BJ (cell line): ENCODE measurements at regions not wholly inside any gene's neighbourhood (a gene's known extent, or its start where the extent isn't known, plus 50 kb on each side); places are given as distances from the start of the nearest gene placed in this dataset.

Source experiments
- CTCF ChIA-PET: fragments of 350-600 bp; formaldehyde crosslinking; extraction: SDS; loops from one replicate; lab custom pipeline; 2021; ENCODE audit warnings: antibody characterized with exemption, inconsistent platforms; lab: Yijun Ruan, JAX
- POLR2A ChIA-PET: fragments of 300-600 bp; sonication (Branson Sonifier 250); formaldehyde crosslinking; extraction: SDS; loops from one replicate; lab custom pipeline; 2021; ENCODE audit warnings: antibody characterized with exemption; lab: Charles Lee
- DNase-seq: peaks from one replicate; pipeline ENCODE4 v3.0.0-alpha.2; 2011; ENCODE audit warnings: low read depth
- H3K27me3 ChIP-seq: 2 replicates; pipeline ENCODE4 v1.6.0; 2011; ENCODE audit warnings: low read length; ENCODE audit not compliant: control insufficient read depth, insufficient read depth
- H3K36me3 ChIP-seq: 2 replicates; pipeline ENCODE4 v1.5.1; 2011; ENCODE audit warnings: low read length; ENCODE audit not compliant: control insufficient read depth, insufficient read depth
- H3K4me3 ChIP-seq: 2 replicates; pipeline ENCODE4 v1.5.1; 2011; ENCODE audit warnings: low read depth, mild to moderate bottlenecking, control low read depth, low read length
- CTCF ChIP-seq: IDR thresholded peaks from 2 replicates; pipeline ENCODE4 v1.5.1; 2011; ENCODE audit warnings: low read depth, mild to moderate bottlenecking, control low read depth, inconsistent platforms, low read length, moderate library complexity; ENCODE audit not compliant: insufficient read depth

- H3K36me3 ChIP-seq, result no peaks in the 10 kb centered on the region
- ChIA-PET CTCF (no interaction called here), POLR2A (no interaction called here)
- DNase-seq, result no peak
- no peaks in the 10 kb centered on the region; the same call in 1 of the 2 replicates for H3K27me3 ChIP-seq
- H3K4me3 ChIP-seq, result no peak overlapping the region
- no peak for TF ChIP-seq CTCF
These were observed 299.7 kb downstream of the QKI start for GRCh38 chr6:163714179-163714578.

DNA sequence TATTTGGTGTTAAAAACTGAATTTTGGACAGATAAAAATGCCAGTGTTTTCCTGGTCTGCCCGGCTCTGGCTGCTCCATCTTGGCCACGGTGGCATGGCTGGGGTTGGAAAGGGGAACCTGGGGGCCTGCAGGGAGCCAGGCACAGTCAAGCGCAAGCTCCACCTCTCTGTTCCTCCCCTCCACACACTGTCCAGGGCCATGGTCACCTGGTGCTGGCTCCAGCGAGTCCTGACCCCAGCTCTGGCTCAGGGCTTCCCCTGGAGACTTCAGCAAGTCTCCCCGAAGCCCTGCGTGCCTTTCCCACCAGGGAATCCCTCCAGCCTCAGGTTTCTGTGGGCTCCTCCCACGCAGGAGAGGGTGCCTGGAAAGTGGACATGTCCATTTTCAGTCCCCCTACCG lies 298.5 kb downstream of the QKI start:
- DNase-seq, result no peak
- H3K4me3 ChIP-seq, result no peak overlapping the region
- TF ChIP-seq CTCF, result no peak
- CTCF ChIA-PET, result interaction anchor here (1.2 kb wide), 1 partner anchor 9 kb away, joined by 3 read pairs; no protein-coding TSS in a partner anchor
- no peaks in the 10 kb centered on the region for H3K36me3 ChIP-seq
- no peaks in the 10 kb centered on the region for H3K27me3 ChIP-seq
- POLR2A ChIA-PET, result no interaction called here

DNA sequence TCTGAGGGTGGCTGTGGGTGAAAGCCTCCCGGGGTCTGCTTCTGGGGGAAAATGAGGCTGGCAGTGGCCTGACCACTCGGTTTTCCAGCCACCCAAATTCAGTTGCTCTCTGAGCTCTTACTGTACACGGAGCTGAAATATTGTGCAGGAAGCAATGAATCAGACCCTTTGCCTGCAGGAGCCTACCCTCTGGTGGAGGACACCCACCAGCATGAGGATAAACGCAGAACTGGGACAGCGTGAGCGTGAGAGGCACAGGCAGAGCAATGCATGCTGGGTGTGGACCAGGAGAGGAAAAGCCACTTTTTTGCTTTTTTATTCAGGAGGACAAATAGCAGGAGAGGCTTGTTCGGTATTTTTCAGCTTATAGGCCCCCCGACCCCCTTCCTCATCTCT lies 298.0 kb downstream of the QKI start:
- TF ChIP-seq CTCF, result no peak
- POLR2A ChIA-PET, result no interaction called here
- H3K4me3 ChIP-seq, result no peak overlapping the region
- H3K36me3 ChIP-seq, result no peaks in the 10 kb centered on the region
- CTCF ChIA-PET, result interaction anchor here (1.2 kb wide), 1 partner anchor 9 kb away, joined by 3 read pairs; no protein-coding TSS in a partner anchor
- H3K27me3 ChIP-seq, result no peaks in the 10 kb centered on the region
- no peak for DNase-seq

DNA sequence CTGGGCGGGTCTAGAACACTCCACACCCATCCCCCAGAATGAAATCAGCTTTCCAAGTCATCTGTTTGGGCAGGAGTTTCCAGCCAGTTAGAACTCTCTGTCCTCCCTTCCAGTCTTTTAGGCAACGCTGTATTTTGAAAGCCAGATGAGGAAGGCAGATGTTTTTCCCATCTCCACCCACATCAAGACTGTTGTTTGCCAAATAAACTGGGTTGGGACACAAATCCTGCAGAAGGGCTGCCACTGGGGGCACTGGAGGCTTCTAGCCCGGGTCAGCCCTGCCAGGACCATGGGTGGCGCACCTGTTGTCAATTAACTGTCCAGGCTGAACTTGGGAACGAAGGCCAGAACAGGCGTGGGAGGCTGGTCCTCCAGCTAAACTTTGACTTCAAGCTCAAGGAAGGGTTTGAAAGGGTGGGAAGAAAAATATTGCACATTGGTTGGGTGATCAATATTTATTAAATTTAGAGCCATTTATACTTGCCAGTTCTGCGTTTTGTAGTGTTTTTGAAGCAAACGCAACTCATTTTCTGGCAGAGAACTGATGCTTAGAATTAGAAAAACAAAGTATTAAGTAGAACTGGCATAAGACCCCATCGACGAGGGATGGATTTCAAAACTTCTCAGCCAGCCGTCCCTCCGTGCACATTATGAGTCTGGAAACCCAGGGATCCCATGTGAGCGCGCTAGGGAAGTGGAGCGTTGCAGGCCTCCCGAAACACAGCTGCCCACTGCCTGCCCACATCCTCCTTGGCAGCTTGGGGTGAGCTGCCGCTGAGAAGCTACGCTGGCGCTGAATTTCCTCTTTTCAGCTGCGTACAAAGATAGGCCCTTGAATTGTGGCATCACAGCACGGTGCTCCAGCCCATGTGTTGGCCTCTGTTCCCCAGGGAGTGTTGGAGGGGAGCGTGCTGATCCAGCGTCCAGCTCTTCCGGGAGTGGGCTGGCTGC lies 297.4 kb downstream of the QKI start:
- POLR2A ChIA-PET, result no interaction called here

More for the DNA sequence above, 297.4 kb downstream of the QKI start:
- peak; percentile 28 for TF ChIP-seq CTCF
- no peak overlapping the region for H3K4me3 ChIP-seq
- CTCF ChIA-PET, result interaction anchor here (1.2 kb wide), 1 partner anchor 10 kb away, joined by 3 read pairs; no protein-coding TSS in a partner anchor
- DNase-seq, result peak; percentile 9
- no peaks in the 10 kb centered on the region for H3K27me3 ChIP-seq
- no peaks in the 10 kb centered on the region for H3K36me3 ChIP-seq
